GM10266 (cell line): ENCODE measurements at regions not wholly inside any gene's neighbourhood (a gene's known extent, or its start where the extent isn't known, plus 50 kb on each side); places are given as distances from the start of the nearest gene placed in this dataset.
"Not testable (repeated sequence)": the region's sequence is repeated elsewhere in the genome, so short reads cannot be mapped to it uniquely, and the experiment has no call there.

Experiments
- DNase-seq: peaks from one replicate; pipeline ENCODE4 v3.0.0; 2012; ENCODE audit errors: extremely low spot score
- TF ChIP-seq, protein P1 (sequence below): IDR thresholded peaks from 2 replicates; pipeline ENCODE4 v1.5.1; 2012; ENCODE audit warnings: mild to moderate bottlenecking, low read depth; ENCODE audit not compliant: control insufficient read depth, insufficient read depth; ENCODE audit errors: missing control alignments

- DNase-seq = no peak
- TF ChIP-seq, protein P1, sequence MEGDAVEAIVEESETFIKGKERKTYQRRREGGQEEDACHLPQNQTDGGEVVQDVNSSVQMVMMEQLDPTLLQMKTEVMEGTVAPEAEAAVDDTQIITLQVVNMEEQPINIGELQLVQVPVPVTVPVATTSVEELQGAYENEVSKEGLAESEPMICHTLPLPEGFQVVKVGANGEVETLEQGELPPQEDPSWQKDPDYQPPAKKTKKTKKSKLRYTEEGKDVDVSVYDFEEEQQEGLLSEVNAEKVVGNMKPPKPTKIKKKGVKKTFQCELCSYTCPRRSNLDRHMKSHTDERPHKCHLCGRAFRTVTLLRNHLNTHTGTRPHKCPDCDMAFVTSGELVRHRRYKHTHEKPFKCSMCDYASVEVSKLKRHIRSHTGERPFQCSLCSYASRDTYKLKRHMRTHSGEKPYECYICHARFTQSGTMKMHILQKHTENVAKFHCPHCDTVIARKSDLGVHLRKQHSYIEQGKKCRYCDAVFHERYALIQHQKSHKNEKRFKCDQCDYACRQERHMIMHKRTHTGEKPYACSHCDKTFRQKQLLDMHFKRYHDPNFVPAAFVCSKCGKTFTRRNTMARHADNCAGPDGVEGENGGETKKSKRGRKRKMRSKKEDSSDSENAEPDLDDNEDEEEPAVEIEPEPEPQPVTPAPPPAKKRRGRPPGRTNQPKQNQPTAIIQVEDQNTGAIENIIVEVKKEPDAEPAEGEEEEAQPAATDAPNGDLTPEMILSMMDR = no peak
Measured at GRCh38 chr2:182506606-182507005, 79.8 kb upstream of the PDE1A start.

GRCh38 chr2:182508583-182508982, 81.7 kb upstream of the PDE1A start:
- DNase-seq = not testable (repeated sequence)

- DNase-seq = no peak
- TF ChIP-seq, protein P1 = no peak
Measured at GRCh38 chr2:182509216-182509615, 82.4 kb upstream of the PDE1A start.

DNA sequence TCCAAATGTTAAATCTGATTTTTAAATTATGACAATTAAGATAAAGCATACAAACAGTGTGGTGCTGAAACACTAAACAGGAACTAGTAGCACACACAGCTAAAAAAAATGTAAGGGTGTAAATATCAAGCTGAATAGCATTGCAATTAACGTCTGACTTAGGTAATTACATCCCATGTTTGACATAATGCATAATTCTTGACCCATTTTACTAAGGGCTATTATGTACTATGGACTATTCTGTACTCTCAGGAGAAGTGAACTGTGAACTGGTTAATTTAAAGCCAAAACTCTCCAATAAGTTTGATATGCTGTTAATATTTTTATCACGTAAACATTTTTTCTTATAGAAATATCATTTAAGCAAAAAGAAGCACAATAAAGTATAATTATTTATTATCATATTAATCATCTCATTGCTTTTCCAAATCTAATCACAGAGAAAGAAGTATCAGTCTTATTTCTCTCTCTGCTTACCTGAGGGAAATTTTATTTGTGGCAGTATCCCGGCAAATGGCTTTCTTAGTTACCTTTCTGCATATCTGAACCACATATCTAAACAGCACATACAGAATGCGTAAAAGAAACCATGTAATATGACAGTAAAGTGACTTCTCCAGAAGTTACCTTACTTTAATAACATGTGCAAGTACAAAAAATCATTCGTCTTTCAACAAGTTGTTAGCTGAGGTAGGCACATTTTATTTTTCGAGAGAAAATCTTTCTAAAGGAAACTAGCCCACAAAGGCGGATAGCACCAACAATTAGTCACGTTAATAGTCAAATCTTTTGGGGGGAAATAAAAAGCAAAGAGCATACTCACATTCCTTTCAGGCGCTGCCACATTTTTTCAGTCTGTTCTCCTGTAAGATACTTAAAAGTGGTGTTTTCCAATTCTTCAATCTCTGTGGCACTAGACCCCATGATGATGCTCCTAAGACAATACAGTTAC, 94.9 kb upstream of the PDE1A start:
- TF ChIP-seq, protein P1 = no peak
- DNase-seq = no peak

DNA sequence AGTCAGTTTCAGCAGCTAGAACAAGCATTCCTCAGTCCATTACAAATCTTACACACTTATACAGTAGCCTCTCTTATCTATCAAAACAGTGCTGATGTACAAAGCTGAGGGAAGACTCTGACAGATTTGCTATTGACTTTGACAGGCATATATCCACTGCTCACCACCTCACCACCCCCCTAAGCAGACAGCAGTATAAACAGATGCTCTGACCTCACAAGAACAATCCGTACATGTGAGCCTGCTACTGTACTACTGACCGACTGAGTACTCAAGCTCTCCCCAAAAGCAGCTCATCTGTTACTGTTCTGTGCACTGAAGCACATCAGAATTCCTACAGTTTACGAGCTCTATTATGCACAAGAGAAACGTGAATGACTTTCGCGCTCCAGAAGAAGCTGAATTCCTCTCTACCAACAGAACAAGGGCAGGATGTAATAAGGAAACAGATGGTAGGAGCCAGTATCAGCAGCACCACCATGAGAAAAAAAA, 95.6 kb upstream of the PDE1A start:
- no peak for DNase-seq
- TF ChIP-seq, protein P1 = no peak

DNA sequence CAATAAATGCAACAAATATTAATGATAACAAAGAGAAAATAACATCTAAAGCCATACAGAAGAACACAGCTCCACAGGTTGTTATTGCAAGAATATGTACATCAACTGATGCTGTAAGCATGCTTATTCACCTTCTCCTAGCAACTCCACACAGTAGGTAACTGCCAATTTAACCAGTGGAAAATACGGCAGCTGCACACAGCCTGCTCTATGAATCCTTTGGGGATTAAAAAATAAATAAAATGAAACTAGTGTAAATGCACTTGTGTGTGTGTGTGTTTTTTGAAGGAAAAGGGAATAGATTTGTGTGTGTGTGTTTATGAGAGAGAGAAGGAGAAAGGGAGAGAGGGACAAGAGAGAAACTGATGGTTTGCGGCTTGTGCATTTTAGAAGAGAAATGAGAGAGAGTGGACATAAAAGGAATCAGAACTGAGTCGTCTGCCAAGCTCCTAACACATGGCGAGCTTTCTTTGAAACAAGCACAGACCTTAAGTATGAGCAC, 96.2 kb upstream of the PDE1A start:
- TF ChIP-seq, protein P1 = no peak
- no peak for DNase-seq

DNA sequence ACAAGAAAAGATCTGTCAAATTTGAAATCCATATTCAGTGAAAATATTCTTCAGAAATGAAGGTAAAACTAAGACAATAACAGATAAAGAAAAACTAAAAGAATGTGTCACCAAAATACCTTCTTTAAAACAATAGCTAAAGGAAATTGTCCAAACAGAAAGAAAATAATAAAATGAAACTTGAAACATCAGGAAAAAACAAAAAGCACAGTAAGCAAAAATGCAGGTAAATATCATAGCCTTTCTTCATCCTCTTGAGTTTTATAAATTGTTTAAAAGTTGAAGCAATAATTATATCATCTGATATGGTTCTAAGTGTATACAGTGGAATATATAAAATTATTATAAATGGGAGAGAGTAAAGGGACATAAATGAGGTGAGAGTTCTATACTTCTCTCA, 103.8 kb upstream of the PDE1A start:
- no peak for DNase-seq
- TF ChIP-seq, protein P1 = no peak
